GM21737 (cell line): ENCODE measurements at regions not wholly inside any gene's neighbourhood (a gene's known extent, or its start where the extent isn't known, plus 50 kb on each side); places are given as distances from the start of the nearest gene placed in this dataset.
A peak's percentile ranks its signal among the peaks of the same experiment; 100 is the strongest.

Experiments used
- ATAC-seq: cut with Tn5 transposase; IDR thresholded peaks from one replicate; pipeline ENCODE4 v1.9.1; 2021; ENCODE audit warnings: mild to moderate bottlenecking, moderate library complexity; ENCODE audit not compliant: unreplicated experiment

DNA sequence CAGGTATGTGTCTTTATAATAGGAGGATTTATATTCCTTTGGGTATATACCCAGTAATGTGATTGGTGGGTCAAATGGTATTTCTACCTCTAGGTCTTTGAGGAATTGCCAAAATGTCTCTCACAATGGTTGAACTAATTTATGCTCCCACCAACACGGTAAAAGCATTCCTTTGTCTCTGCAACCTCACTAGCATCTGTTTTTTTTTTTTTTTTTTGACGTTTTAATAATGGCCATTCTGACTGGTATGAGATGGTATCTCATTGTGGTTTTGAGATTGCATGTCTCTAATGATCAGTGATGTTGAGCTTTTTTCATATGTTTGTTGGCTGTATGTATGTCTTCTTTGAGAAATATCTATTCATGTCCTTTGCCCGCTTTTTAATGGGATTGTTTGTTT, 144.9 kb upstream of the RGS17 start:
- no peak for ATAC-seq

DNA sequence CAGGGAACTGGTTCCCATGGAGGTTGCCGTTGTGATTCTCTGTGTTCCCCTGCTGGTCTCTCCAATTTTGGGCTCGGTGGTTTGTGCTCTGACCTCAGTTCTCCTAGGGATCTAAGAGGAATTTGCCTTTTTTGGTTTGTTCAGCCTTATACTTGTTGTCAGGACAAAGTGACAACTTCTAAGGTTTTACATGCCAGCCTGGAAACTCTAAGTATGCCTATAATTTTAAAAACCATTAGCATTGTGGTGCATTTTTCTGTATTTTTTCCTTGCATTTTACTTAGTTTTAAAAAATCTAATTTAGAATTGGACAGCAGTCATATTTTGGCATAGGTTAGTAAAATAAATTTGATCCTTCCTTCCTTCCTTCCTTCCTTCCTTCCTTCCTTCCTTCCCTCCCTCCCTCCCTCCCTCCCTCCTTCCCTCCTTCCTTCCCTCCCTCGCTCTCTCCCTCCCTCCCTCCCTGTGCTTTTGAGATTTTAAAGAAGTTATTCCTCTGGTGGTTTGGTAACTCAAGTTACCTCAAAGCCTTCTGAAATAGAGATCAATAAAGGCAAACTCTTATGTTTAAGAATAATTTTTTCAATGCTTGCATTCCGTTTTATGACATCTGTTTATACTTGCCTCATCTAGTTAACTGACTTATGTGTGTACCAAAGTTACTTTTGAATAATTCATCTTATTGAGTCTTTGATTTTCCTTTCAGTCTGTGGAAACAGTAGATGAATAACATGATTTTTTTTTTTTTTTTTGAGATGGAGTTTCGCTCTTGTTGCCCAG, 141.3 kb upstream of the RGS17 start:
- no peak for ATAC-seq

DNA sequence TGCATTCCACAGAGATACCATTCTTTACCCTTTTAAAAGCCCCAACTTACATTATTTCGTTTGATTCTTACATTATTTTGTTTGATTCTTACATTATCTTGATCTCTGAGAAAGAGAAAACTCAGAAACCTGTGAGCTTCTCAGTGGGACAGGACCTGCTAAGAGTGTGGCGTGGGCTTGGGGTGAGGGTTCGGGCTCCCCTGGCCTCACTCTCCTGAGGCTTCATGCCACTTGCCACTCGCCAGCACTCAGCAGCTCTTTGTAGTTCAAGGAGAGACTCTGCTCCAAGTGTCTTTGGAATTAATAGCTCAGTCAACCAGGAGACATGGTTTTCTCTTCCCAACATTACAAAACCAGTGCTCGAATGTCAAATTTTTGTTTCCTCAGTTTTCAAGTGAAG, 132.4 kb upstream of the RGS17 start:
- ATAC-seq, result no peak

DNA sequence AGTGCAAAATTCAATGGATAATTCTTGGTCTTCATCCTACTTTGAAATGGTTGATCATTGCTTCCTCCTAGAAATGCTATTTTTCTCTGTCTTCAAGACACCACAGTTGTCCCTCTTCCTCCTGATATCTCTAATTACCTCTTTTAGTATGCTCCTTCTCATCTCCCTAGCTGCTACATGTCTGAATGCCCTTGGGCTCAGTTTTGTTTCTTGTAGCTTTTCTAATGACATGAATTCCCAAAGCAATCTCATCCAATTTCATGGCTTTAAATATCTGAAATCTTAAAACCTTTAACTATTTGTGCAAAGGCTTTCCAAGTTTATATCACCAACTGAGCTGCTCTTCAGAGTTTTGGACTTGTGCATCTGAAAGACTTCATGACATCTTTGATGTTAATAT, 120.2 kb upstream of the RGS17 start:
- no peak for ATAC-seq

DNA sequence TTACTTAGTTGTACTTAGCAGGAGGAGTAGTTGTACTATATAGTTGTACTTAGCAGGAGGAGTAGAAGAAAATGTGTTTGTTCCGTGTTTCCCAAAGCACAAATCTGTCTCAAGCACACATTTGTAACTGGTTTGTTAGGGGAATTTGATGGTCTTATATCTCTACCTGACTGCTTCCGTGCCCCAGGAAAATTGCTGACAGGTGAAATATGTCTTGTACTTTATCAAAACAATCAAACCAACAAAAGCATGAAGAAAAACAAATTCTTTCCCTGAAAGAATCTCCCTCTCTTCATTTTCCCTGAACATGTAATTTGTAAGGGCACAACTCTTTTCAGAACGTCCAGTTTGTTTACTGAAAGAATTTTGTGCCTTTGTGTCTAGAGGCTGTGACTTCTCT, 106.6 kb upstream of the RGS17 start:
- no peak for ATAC-seq

GRCh38 chr6:153231048-153231646, 100.1 kb upstream of the RGS17 start:
- no peak for ATAC-seq

- no peak for ATAC-seq
Measured at GRCh38 chr6:153218184-153218792, 87.2 kb upstream of the RGS17 start.

- ATAC-seq, result no peak
Measured at GRCh38 chr6:153216789-153217188, 85.7 kb upstream of the RGS17 start.

DNA sequence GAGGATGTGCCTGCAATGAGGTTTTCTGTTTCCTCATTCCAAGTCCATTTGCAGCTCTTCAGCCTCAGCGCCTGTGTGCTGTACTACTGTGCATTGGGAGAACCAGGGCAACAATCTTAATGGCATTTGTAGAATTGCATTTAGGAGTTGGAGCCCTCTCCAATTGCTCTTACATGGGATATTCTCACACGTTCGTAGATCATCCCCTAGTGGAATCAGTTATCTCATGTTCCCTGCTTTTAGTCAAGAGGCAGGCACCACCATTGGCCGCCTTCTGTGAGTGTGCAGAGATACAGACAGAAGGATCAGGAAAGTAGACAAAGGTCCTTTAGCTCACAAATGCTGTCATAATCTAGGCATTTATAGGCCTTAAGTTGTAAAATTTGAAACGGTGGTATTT, 84.2 kb upstream of the RGS17 start:
- ATAC-seq, result no peak

DNA sequence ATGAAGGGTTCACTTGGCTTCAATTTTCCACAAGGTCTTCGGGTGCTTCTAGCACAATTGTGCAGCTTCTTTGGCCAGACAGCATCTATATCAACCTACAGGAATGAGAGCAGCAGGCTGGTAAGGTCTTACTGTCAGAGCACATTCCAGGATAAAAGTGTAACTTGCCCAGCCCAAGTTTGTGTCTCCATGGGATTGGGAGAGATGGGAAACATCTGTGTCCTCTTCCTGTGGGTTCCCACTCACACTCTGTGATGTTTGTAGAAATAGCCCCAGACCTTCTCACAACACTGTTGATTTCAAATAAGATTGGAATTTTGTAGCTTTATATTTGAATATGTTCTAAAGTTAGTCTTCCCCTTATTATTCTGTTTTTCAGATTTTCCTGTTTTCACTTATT, 83.4 kb upstream of the RGS17 start:
- ATAC-seq, result no peak

DNA sequence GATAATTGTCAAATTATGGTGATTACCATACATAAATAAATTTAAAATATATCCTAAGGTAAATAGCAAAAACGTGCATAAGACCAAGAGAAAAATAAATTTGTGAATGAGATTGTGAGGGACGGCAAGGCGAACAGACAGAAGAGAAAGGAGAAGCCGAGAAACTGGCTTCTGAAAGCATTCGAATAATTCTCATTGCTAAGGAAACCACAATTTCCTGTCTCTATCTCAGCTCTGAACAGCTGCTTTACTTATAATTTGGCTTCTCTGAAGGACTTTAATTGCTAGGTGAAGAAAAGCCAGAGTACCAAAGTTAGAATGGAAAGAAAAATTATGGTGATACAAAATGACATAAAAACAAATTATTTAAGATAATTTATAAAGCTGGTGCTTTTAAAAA, 79.0 kb upstream of the RGS17 start:
- ATAC-seq, result peak; percentile 90

DNA sequence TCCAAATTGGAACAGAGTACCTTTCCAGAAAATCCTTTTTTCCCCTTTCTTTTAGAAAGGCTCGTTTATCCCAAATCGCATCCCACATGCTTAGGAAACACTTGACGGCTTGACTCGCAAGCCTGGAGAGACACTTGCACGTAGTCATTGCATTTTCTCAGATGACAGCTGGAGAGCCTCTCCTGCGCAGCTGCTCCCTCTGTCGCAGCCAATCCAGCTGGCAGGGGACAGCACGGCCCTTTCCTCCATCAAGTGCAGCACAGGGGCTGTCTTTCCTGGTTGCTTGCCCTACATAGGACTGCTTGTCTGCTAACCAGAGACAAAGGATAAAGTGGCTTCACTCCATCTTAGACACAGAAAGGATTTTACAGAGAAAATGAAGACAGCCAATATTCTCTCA, 77.6 kb upstream of the RGS17 start:
- no peak for ATAC-seq

DNA sequence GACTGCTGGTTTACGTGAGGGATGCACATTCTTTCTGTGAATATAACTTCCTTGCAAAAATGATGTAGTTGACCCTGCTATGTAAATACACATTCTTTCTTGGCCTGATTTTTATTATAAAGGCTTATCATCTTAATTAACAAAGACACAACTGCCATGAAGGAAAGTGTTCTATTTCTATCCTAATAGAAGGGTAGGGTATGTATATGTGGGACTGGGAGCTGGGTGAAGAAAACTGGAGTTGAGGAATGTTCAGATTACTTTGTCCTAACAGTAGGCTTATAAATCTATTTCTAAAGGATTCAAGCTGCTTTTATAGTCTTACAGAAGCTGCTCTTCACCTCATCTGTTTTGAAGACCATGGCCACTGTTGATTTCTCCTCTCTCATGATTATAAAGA, 76.5 kb upstream of the RGS17 start:
- ATAC-seq, result no peak

- ATAC-seq, result no peak
Measured at GRCh38 chr6:153207006-153207405, 75.9 kb upstream of the RGS17 start.

- ATAC-seq, result no peak
Measured at GRCh38 chr6:153192943-153193885, 62.1 kb upstream of the RGS17 start.

GRCh38 chr6:153183925-153184324, 52.8 kb upstream of the RGS17 start:
- no peak for ATAC-seq
